ENCODE measurements at regions not wholly inside any gene's neighbourhood (a gene's known extent, or its start where the extent isn't known, plus 50 kb on each side); places are given as distances from the start of the nearest gene placed in this dataset.
"Not testable (repeated sequence)": the region's sequence is repeated elsewhere in the genome, so short reads cannot be mapped to it uniquely, and the experiment has no call there.

GRCh38 chr4:12105519-12105918 lies 676.8 kb upstream of the HS3ST1 start:
- H3K9me3 Mint-ChIP-seq: no peaks in the 10 kb centered on the region
- no peak overlapping the region for H3K27ac Mint-ChIP-seq
- no peak for TF ChIP-seq CTCF (conservative IDR thresholded peaks at IDR 0.05)
- H3K36me3 Mint-ChIP-seq: no peaks in the 10 kb centered on the region
- H3K27me3 Mint-ChIP-seq: no peaks in the 10 kb centered on the region
- no peak for DNase-seq (ENCODE audit: extremely low spot score, unreplicated experiment)
- H3K4me1 Mint-ChIP-seq (ENCODE audit: unreplicated experiment): no peaks in the 10 kb centered on the region
- H3K4me3 Mint-ChIP-seq: no peak overlapping the region

GRCh38 chr4:12089920-12090319 lies 661.2 kb upstream of the HS3ST1 start:
- not testable (repeated sequence) for H3K36me3 Mint-ChIP-seq; H3K27ac Mint-ChIP-seq; H3K27me3 Mint-ChIP-seq; H3K9me3 Mint-ChIP-seq; DNase-seq (ENCODE audit: extremely low spot score, unreplicated experiment); H3K4me3 Mint-ChIP-seq; H3K4me1 Mint-ChIP-seq (ENCODE audit: unreplicated experiment)

GRCh38 chr4:12084690-12085089 lies 656.0 kb upstream of the HS3ST1 start:
- H3K27ac Mint-ChIP-seq: no peak overlapping the region
- DNase-seq (ENCODE audit: extremely low spot score, unreplicated experiment): no peak
- H3K4me3 Mint-ChIP-seq: no peak overlapping the region
- no peaks in the 10 kb centered on the region for H3K36me3 Mint-ChIP-seq
- TF ChIP-seq CTCF (conservative IDR thresholded peaks at IDR 0.05): no peak
- no peaks in the 10 kb centered on the region for H3K9me3 Mint-ChIP-seq
- no peaks in the 10 kb centered on the region for H3K4me1 Mint-ChIP-seq (ENCODE audit: unreplicated experiment)
- no peaks in the 10 kb centered on the region for H3K27me3 Mint-ChIP-seq

DNA sequence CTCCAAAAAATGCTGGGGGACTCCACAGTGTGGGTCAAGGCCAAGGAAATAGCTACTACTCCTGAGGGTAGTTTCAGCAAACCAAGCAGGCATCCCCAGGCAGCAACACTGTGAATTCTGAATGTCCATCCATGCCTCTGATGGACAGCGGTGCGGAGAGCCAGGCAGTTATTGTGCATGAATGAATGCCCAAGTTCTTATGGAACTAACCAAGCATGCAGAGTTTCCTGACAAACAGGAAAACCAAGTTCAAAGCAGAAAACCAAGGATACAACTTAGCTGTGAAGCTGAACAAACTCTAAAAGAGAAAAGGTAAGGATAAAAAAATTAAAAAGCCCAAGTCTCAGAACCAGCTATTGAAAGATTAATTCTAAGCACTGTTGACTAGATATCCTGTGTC lies 642.6 kb upstream of the HS3ST1 start:
- Mint-ChIP-seq H3K4me3 (no peak overlapping the region), H3K27ac (no peak overlapping the region), H3K27me3 (no peaks in the 10 kb centered on the region), H3K4me1 (ENCODE audit: unreplicated experiment) (no peaks in the 10 kb centered on the region), H3K9me3 (no peaks in the 10 kb centered on the region), H3K36me3 (no peaks in the 10 kb centered on the region)
- no peak for TF ChIP-seq CTCF (conservative IDR thresholded peaks at IDR 0.05)
- DNase-seq (ENCODE audit: extremely low spot score, unreplicated experiment): no peak

DNA sequence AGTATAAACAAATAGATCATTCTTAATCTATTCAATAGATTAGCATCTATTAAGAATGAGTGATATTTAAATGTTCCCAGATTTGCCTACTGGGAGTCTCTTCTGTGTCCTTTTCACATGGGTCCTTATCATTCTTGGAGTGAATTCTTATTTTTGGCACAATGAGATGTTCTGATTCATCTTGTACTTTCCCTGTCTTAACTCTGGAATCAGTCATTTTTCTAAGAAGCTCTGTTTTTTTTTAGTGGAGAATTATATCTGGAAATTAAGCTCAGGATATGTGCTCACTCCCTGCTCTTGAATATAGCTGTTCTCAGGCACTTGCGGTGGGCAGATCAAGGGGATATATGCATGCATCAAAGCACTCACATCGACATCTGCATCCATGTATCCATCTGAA lies 625.3 kb upstream of the HS3ST1 start:
- Mint-ChIP-seq H3K27ac (no peak overlapping the region), H3K4me1 (ENCODE audit: unreplicated experiment) (no peaks in the 10 kb centered on the region), H3K9me3 (no peaks in the 10 kb centered on the region), H3K36me3 (no peaks in the 10 kb centered on the region), H3K4me3 (no peak overlapping the region), H3K27me3 (no peaks in the 10 kb centered on the region)
- DNase-seq (ENCODE audit: extremely low spot score, unreplicated experiment): no peak
- TF ChIP-seq CTCF (conservative IDR thresholded peaks at IDR 0.05): no peak

DNA sequence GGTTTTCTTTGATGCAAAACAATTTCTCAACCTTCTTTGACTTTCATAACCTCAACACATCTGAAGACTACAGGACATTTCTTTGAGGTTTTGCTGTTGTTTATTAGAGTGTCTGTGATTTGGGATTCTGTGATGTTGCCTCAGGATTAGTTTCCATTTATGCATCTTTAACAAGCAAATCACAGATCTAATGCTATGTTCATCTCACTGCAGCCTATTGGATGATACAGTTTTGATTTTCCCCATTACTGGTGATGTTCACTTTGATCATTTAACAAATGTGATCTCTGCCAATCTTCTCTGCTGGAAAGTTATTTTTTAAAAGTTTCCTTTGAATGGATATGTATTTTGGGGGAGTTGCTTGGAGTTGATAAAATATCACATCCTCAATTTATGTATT lies 624.9 kb upstream of the HS3ST1 start:
- H3K9me3 Mint-ChIP-seq: no peaks in the 10 kb centered on the region
- no peaks in the 10 kb centered on the region for H3K4me1 Mint-ChIP-seq (ENCODE audit: unreplicated experiment)
- H3K27me3 Mint-ChIP-seq: no peaks in the 10 kb centered on the region
- DNase-seq (ENCODE audit: extremely low spot score, unreplicated experiment): no peak
- no peak overlapping the region for H3K27ac Mint-ChIP-seq
- no peak overlapping the region for H3K4me3 Mint-ChIP-seq
- no peaks in the 10 kb centered on the region for H3K36me3 Mint-ChIP-seq
- no peak for TF ChIP-seq CTCF (conservative IDR thresholded peaks at IDR 0.05)

All from type B pancreatic cell (in vitro differentiated cells).